Ecto neural progenitor cell (in vitro differentiated cells): ENCODE measurements at regions not wholly inside any gene's neighbourhood (a gene's known extent, or its start where the extent isn't known, plus 50 kb on each side); places are given as distances from the start of the nearest gene placed in this dataset.
"Not testable (repeated sequence)": the region's sequence is repeated elsewhere in the genome, so short reads cannot be mapped to it uniquely, and the experiment has no call there.

Source experiments
- DNase-seq: peaks from one replicate; pipeline ENCODE4 v3.0.0-alpha.2; 2018; ENCODE audit warnings: low spot score

DNA sequence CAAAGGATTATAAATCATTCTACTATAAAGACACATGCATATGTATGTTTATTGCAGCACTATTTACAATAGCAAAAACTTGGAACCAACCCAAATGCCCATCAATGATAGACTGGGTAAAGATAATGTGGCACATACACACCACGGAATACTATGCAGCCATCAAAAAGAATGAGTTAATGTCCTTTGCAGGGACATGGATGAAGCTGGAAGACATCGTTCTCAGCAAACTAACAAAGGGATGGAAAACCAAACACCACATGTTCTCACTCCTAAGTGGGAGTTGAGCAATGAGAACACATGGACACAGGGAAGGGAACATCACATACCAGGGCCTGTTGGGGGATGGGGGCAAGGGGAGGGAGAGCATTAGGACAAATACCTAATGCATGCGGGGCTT is 133.2 kb downstream of the ATXN3L start:
- DNase-seq, result not testable (repeated sequence)

GRCh38 chrX:13180807-13181206 is 136.4 kb upstream of the FAM9C start:
- no peak for DNase-seq

- DNase-seq, result no peak
These were observed 135.2 kb upstream of the FAM9C start for GRCh38 chrX:13179586-13179985.

GRCh38 chrX:13179100-13179499 is 134.7 kb upstream of the FAM9C start:
- no peak for DNase-seq

DNA sequence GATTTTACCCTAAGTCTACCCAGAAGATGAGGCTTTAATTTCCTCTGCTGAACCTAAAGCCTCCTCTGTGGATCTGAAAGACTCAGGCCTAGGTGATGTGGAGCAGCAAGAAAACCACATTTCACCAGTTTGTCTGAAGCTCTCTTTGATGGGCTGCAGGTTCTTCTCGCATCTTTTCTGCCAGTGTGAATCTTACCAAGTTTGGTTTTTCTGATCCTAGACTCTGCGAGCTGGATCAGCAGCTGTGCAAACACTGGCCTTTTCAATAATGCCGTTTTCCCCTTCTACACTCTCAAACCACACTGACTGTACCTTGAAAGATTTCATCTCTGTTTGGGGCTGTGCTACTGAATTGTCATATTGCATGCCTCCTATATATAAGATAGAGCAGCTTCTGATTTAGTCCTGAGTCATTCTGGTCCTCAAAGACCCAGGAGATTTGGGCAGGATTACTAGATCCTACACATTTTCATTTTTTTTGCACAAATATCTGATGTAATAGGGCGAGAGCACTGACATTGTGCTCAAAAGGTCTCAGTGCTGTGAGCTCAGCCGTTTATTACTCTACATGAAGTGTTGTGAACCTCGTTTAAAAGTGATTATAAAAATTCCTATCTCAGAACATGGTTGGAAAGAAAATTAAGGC is 133.6 kb upstream of the FAM9C start:
- DNase-seq, result no peak

- DNase-seq, result no peak
These were observed 130.6 kb upstream of the FAM9C start for GRCh38 chrX:13175056-13175455.

- DNase-seq, result no peak
These were observed 126.6 kb upstream of the FAM9C start for GRCh38 chrX:13170966-13171558.

DNA sequence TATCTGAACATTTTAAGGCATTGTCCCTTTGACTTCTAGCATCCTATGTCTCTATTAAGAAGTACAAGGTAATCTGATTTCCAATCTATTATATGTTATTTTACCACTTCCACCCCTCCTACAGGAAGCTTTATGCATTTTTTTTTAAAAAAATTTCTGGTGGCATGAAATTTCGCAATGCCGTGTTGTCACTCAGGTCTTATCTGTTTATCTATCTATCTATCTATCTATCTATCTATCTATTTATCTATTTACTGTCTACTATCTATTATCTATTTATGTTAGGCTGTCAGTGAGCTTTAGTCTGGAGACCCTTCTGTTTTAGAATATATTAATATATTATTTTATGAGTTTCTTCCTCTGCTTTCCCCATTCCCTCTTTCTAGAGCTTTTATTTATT is 125.3 kb upstream of the FAM9C start:
- no peak for DNase-seq

DNA sequence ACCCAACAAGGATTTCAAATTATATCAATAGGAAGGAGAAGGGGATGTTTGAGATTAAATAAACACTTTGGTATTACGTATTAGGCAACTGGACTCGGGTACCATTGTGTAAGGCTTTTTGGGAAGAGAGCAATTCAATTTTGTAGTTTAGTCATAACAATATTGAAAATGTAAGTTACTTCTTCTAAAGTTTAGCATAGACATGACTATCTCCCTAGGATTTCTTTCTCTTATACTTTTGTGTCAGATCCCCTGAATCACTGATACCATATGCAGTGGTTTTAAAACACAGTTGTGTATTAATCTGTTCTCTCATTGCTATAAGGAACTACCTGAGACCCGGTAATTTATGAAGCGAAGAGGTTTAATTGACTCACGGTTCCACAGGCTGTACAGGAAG is 123.8 kb upstream of the FAM9C start:
- no peak for DNase-seq

GRCh38 chrX:13167481-13168231 is 123.2 kb upstream of the FAM9C start:
- DNase-seq, result no peak

- DNase-seq, result no peak
These were observed 121.1 kb upstream of the FAM9C start for GRCh38 chrX:13165266-13166189.

GRCh38 chrX:13164611-13165010 is 120.2 kb upstream of the FAM9C start:
- DNase-seq, result no peak

DNA sequence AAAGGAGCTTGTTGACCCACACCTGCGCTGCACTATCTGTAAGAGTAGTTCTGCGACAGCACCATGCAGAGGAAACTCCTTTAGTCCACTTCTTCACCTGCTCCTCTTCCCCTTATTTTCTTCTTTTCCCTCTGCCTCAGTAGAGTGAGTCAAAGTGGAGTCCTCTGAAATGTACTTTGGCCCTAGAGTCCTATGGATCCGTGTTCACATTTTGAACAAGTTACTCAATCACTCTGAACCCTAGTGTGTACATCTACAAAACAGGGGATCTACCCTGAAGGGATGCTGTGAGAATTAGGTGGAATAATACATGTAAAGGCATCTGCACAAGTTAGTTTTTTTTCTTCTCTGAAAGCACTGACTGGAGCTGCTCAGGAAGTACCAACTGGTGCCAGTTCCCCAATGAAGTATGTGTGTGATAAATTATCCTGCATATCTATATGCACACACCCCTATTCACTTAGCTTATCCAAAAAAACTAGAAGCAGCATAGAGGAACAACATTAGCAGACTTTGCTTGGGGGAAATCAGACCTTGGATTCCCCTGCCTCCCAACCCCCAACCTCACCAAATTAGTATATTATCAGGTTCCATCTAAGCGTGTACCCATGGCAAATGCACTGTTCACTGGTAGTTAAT is 118.5 kb upstream of the FAM9C start:
- no peak for DNase-seq

DNA sequence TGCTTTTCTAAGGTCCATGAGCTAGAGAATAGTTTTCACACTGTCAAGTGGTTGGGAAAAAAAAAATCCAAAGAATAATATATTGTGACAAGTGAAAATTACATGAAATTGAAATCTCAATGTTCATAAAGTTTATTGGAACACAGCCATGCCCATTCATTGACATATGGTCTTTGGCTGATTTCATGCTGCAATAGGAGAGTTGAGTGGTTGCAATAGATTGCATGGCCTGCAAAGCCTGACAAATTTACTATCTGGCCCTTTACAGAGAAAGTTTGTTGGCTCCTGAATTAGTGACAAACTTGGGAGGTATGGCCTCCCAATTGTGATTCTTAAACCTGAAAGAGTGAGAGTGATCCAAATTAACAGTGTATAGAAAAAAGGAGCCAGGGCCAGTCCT is 115.5 kb upstream of the FAM9C start:
- no peak for DNase-seq

DNA sequence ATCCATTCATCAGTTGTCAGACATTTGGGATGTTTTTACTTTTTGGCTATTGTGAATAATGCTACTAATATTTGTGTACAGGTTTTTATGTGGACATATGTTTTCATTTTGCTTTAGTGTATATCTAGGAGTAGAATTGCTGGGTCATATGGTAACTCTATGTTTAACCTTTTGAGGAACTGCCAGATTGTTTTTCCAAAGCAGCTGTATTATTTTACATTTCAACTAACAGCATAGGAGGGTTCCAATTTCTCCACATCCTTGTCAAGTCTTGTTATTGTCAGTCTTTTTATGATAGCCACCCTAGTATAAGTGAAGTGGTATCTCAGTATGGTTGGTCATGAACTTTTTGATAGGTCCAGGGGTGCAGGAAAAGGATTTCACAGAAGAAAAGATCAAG is 114.5 kb upstream of the FAM9C start:
- DNase-seq, result no peak

GRCh38 chrX:13155550-13155949 is 111.1 kb upstream of the FAM9C start:
- DNase-seq, result not testable (repeated sequence)

- DNase-seq, result no peak
These were observed 109.4 kb upstream of the FAM9C start for GRCh38 chrX:13153796-13154195.

- DNase-seq, result no peak
These were observed 108.2 kb upstream of the FAM9C start for GRCh38 chrX:13152518-13153185.

- DNase-seq, result no peak
These were observed 107.6 kb upstream of the FAM9C start for GRCh38 chrX:13151828-13152517.

DNA sequence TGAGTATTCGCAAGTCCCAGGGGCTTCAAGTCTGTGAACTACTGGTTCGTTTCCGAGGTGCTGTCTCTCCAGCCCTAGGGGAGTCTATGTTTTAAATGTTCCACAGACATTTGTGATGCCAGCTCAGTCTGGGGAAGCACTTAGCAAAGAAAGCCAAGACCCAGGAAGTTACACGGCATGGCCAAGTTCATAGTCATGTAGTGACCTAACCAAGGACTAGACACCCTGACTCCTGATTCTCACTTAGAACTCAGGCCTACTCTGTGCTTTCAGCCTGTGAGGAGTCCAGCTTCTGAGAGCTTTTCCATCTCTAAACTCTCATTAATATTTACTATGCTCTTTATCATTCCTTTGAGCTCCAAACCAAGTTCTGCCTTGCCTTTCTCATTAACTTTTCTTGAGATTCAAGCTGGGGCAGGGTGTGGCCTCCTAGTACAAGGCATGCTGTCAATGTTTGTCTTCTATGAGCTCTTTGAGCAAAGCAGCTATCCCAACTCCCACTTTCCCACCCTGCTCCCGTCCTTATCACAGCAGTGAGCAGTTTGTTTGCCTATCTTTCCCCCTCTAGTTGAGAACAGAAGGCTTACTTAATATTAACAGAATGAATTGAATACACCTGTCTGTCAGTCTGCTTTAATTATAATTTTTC is 105.4 kb upstream of the FAM9C start:
- DNase-seq, result no peak
